GM23338 (cell line): ENCODE measurements at regions not wholly inside any gene's neighbourhood (a gene's known extent, or its start where the extent isn't known, plus 50 kb on each side); places are given as distances from the start of the nearest gene placed in this dataset.

Experiments
- ATAC-seq: fragments of 200-7000 bp; cut with Tn5 transposase; 3 replicates; pipeline ENCODE4 v1.9.1; 2020
- DNase-seq: peaks from one replicate; pipeline ENCODE4 v3.0.0-alpha.2; 2015; ENCODE audit warnings: low spot score
- H2AFZ ChIP-seq: fragments of 200-600 bp; sonication (generic); 2 replicates; pipeline ENCODE4 v1.8.0; 2016; ENCODE audit warnings: antibody characterized with exemption, mild to moderate bottlenecking, moderate library complexity
- H3F3A ChIP-seq: fragments of 200-600 bp; sonication (generic); replicated peaks from 2 replicates; pipeline ENCODE4 v1.8.0; 2017; ENCODE audit warnings: antibody characterized with exemption, mixed run types, low read depth
- H3K27ac ChIP-seq: fragments of 200-600 bp; sonication (generic); 2 replicates; pipeline ENCODE4 v1.6.1; 2016; ENCODE audit warnings: low read depth
- H3K27me3 ChIP-seq: fragments of 200-600 bp; sonication (generic); 2 replicates; pipeline ENCODE4 v1.8.0; 2016; ENCODE audit warnings: mild to moderate bottlenecking, mixed run types, moderate library complexity; ENCODE audit not compliant: insufficient read depth
- H3K36me3 ChIP-seq: fragments of 200-600 bp; sonication (generic); 2 replicates; pipeline ENCODE4 v1.8.0; 2016; ENCODE audit warnings: mild to moderate bottlenecking; ENCODE audit not compliant: insufficient read depth
- H3K4me1 ChIP-seq: fragments of 200-600 bp; sonication (generic); 2 replicates; pipeline ENCODE4 v1.8.0; 2016; ENCODE audit warnings: mild to moderate bottlenecking, moderate library complexity; ENCODE audit not compliant: insufficient read depth
- H3K4me2 ChIP-seq: fragments of 200-600 bp; sonication (generic); 2 replicates; pipeline ENCODE4 v1.7.1; 2017; ENCODE audit warnings: mixed run types
- H3K4me3 ChIP-seq: fragments of 200-600 bp; sonication (generic); 2 replicates; pipeline ENCODE4 v1.6.1; 2016; ENCODE audit warnings: mixed run types
- H3K79me2 ChIP-seq: fragments of 200-600 bp; sonication (generic); replicated peaks from 2 replicates; pipeline ENCODE4 v1.8.0; 2017; ENCODE audit warnings: mild to moderate bottlenecking; ENCODE audit not compliant: insufficient read depth
- H3K9me2 ChIP-seq: fragments of 200-600 bp; sonication (generic); 2 replicates; pipeline ENCODE4 v1.8.0; 2017; ENCODE audit not compliant: insufficient read depth
- H4K20me1 ChIP-seq: fragments of 200-600 bp; sonication (generic); replicated peaks from 2 replicates; pipeline ENCODE4 v1.8.0; 2017; ENCODE audit warnings: mild to moderate bottlenecking; ENCODE audit not compliant: insufficient read depth
- H3K27ac Mint-ChIP-seq: 2 replicates; pipeline ENCODE4 v1.8.0; 2020; ENCODE audit warnings: inconsistent platforms, mild to moderate bottlenecking, moderate library complexity, mixed read lengths
- H3K27me3 Mint-ChIP-seq: 3 replicates; pipeline ENCODE4 v1.8.0; 2022; ENCODE audit warnings: low read depth, mild to moderate bottlenecking, moderate library complexity, mixed read lengths, inconsistent platforms; ENCODE audit not compliant: insufficient read depth, poor library complexity
- H3K36me3 Mint-ChIP-seq: 3 replicates; pipeline ENCODE4 v1.8.0; 2021; ENCODE audit warnings: low read depth, mild to moderate bottlenecking, inconsistent platforms, moderate library complexity, mixed read lengths
- H3K4me1 Mint-ChIP-seq: 3 replicates; pipeline ENCODE4 v1.8.0; 2020; ENCODE audit warnings: mild to moderate bottlenecking, inconsistent platforms, mixed read lengths
- H3K4me3 Mint-ChIP-seq: 3 replicates; pipeline ENCODE4 v1.8.0; 2021; ENCODE audit warnings: moderate library complexity, mild to moderate bottlenecking, inconsistent platforms, mixed read lengths
- H3K9me3 Mint-ChIP-seq: 3 replicates; pipeline ENCODE4 v1.8.0; 2020; ENCODE audit warnings: moderate library complexity, mild to moderate bottlenecking, inconsistent platforms, mixed read lengths
- CREB1 ChIP-seq: fragments of 250-450 bp; sonication (Bioruptor Pico); IDR thresholded peaks from 2 replicates; pipeline ENCODE4 v1.5.0; 2020; ENCODE audit warnings: low read depth, mild to moderate bottlenecking, moderate library complexity
- ETS1 ChIP-seq: IDR thresholded peaks from 2 replicates; pipeline ENCODE4 v1.6.1; 2016; ENCODE audit warnings: antibody characterized with exemption
- EZH2 ChIP-seq: fragments of 200-600 bp; sonication (generic); IDR thresholded peaks from one replicate; pipeline ENCODE4 v1.8.0; 2017; ENCODE audit warnings: antibody characterized with exemption, mild to moderate bottlenecking, low read depth; ENCODE audit not compliant: unreplicated experiment
- EZH2phosphoT487 ChIP-seq: fragments of 200-600 bp; sonication (generic); IDR thresholded peaks from one replicate; pipeline ENCODE4 v1.8.1; 2018; ENCODE audit warnings: antibody characterized with exemption; ENCODE audit not compliant: unreplicated experiment
- JUNB ChIP-seq: IDR thresholded peaks from one replicate; pipeline ENCODE4 v1.6.1; 2016; ENCODE audit warnings: antibody characterized with exemption; ENCODE audit not compliant: unreplicated experiment
- NANOG ChIP-seq: IDR thresholded peaks from 2 replicates; pipeline ENCODE4 v1.6.1; 2016; ENCODE audit warnings: antibody characterized with exemption, borderline replicate concordance
- POLR2AphosphoS5 ChIP-seq: IDR thresholded peaks from 2 replicates; pipeline ENCODE4 v1.6.1; 2016; ENCODE audit warnings: antibody characterized with exemption, low read depth
- STAT1 ChIP-seq: IDR thresholded peaks from one replicate; pipeline ENCODE4 v1.6.1; 2016; ENCODE audit warnings: antibody characterized with exemption; ENCODE audit not compliant: unreplicated experiment
- ZNF114 ChIP-seq: fragments of 250-450 bp; sonication (Bioruptor Pico); IDR thresholded peaks from 2 replicates; pipeline ENCODE4 v1.5.0; 2020; ENCODE audit warnings: mild to moderate bottlenecking, moderate library complexity
- ZNF331 ChIP-seq: fragments of 250-450 bp; sonication (Bioruptor Pico); IDR thresholded peaks from 2 replicates; pipeline ENCODE4 v1.5.0; 2020; ENCODE audit warnings: low read depth, mild to moderate bottlenecking, moderate library complexity
- TF ChIP-seq, protein P1 (sequence below): IDR thresholded peaks from one replicate; pipeline ENCODE4 v1.6.1; 2018; ENCODE audit warnings: antibody characterized with exemption; ENCODE audit not compliant: unreplicated experiment
- TF ChIP-seq, protein P2 (sequence below): fragments of 250-450 bp; sonication (Bioruptor Pico); IDR thresholded peaks from 2 replicates; pipeline ENCODE4 v1.5.0; 2020; ENCODE audit warnings: mild to moderate bottlenecking, moderate library complexity

- TF ChIP-seq EZH2 (no peak), CREB1 (CRISPR knock-in tag) (no peak), POLR2AphosphoS5 (no peak), ZNF331 (no peak), NANOG (no peak), EZH2phosphoT487 (no peak)
- TF ChIP-seq, protein P1, sequence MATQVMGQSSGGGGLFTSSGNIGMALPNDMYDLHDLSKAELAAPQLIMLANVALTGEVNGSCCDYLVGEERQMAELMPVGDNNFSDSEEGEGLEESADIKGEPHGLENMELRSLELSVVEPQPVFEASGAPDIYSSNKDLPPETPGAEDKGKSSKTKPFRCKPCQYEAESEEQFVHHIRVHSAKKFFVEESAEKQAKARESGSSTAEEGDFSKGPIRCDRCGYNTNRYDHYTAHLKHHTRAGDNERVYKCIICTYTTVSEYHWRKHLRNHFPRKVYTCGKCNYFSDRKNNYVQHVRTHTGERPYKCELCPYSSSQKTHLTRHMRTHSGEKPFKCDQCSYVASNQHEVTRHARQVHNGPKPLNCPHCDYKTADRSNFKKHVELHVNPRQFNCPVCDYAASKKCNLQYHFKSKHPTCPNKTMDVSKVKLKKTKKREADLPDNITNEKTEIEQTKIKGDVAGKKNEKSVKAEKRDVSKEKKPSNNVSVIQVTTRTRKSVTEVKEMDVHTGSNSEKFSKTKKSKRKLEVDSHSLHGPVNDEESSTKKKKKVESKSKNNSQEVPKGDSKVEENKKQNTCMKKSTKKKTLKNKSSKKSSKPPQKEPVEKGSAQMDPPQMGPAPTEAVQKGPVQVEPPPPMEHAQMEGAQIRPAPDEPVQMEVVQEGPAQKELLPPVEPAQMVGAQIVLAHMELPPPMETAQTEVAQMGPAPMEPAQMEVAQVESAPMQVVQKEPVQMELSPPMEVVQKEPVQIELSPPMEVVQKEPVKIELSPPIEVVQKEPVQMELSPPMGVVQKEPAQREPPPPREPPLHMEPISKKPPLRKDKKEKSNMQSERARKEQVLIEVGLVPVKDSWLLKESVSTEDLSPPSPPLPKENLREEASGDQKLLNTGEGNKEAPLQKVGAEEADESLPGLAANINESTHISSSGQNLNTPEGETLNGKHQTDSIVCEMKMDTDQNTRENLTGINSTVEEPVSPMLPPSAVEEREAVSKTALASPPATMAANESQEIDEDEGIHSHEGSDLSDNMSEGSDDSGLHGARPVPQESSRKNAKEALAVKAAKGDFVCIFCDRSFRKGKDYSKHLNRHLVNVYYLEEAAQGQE: no peak
Observed at GRCh38 chr7:41886901-41887311, 184.0 kb upstream of the INHBA start (continued).

DNA sequence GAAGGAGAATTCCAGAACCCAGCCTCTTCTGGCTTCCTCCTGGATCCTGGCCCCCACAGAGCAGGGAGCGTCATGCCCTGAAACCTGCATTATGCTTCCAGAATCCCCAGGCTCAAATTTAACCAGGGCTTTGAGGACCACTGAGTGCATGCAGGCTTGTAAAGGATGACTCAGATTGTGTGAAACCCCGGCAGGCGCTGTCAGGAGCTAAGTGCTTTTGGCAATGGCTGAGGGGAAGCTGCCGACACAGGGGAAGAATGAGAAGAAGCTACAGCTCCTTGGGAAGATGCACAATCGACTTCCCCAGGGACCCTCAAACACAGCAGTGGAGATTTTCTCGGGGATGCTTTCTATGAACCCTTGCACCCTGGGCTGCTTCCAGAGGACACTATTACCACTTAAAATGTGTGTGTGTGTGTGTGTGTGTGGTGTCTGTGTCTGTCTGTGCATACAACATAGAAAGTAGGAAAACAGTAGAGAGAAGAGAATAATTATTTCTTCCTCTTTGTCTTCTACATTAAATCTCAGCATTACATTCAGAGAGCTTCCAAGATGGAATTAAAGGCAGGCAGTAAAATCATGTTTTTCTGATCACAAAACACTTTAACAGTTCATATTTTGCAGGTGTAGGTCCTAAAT lies 183.5 kb upstream of the INHBA start:
- no peaks in the 10 kb centered on the region for H3F3A ChIP-seq
- no peaks in the 10 kb centered on the region for H3K4me1 ChIP-seq
- Mint-ChIP-seq H3K9me3 (no peaks in the 10 kb centered on the region), H3K27me3 (peaks cover 2% of the 10 kb centered on the region), H3K36me3 (no peaks in the 10 kb centered on the region), H3K4me3 (no peak overlapping the region), H3K4me1 (peaks cover 9% of the 10 kb centered on the region), H3K27ac (no peak overlapping the region)
- H3K27me3 ChIP-seq: no peaks in the 10 kb centered on the region
- H3K4me3 ChIP-seq: no peak overlapping the region
- H3K4me2 ChIP-seq: no peak overlapping the region
- no peaks in the 10 kb centered on the region; the same call in 1 of the 2 replicates for H3K9me2 ChIP-seq
- ATAC-seq: no peak
- no peaks in the 10 kb centered on the region for H4K20me1 ChIP-seq
- H2AFZ ChIP-seq: no peak overlapping the region
- no peaks in the 10 kb centered on the region for H3K79me2 ChIP-seq
- H3K27ac ChIP-seq: no peak overlapping the region
- no peak for DNase-seq
- no peaks in the 10 kb centered on the region; the same call in 1 of the 2 replicates for H3K36me3 ChIP-seq
- no peak for TF ChIP-seq ZNF331
- TF ChIP-seq CREB1 (CRISPR knock-in tag): no peak
- TF ChIP-seq ETS1: no peak
- no peak for TF ChIP-seq POLR2AphosphoS5
- TF ChIP-seq EZH2: no peak
- no peak for TF ChIP-seq STAT1
- TF ChIP-seq JUNB: no peak
- TF ChIP-seq NANOG: no peak
- no peak for TF ChIP-seq ZNF114 (CRISPR knock-in tag)
- TF ChIP-seq, protein P2, sequence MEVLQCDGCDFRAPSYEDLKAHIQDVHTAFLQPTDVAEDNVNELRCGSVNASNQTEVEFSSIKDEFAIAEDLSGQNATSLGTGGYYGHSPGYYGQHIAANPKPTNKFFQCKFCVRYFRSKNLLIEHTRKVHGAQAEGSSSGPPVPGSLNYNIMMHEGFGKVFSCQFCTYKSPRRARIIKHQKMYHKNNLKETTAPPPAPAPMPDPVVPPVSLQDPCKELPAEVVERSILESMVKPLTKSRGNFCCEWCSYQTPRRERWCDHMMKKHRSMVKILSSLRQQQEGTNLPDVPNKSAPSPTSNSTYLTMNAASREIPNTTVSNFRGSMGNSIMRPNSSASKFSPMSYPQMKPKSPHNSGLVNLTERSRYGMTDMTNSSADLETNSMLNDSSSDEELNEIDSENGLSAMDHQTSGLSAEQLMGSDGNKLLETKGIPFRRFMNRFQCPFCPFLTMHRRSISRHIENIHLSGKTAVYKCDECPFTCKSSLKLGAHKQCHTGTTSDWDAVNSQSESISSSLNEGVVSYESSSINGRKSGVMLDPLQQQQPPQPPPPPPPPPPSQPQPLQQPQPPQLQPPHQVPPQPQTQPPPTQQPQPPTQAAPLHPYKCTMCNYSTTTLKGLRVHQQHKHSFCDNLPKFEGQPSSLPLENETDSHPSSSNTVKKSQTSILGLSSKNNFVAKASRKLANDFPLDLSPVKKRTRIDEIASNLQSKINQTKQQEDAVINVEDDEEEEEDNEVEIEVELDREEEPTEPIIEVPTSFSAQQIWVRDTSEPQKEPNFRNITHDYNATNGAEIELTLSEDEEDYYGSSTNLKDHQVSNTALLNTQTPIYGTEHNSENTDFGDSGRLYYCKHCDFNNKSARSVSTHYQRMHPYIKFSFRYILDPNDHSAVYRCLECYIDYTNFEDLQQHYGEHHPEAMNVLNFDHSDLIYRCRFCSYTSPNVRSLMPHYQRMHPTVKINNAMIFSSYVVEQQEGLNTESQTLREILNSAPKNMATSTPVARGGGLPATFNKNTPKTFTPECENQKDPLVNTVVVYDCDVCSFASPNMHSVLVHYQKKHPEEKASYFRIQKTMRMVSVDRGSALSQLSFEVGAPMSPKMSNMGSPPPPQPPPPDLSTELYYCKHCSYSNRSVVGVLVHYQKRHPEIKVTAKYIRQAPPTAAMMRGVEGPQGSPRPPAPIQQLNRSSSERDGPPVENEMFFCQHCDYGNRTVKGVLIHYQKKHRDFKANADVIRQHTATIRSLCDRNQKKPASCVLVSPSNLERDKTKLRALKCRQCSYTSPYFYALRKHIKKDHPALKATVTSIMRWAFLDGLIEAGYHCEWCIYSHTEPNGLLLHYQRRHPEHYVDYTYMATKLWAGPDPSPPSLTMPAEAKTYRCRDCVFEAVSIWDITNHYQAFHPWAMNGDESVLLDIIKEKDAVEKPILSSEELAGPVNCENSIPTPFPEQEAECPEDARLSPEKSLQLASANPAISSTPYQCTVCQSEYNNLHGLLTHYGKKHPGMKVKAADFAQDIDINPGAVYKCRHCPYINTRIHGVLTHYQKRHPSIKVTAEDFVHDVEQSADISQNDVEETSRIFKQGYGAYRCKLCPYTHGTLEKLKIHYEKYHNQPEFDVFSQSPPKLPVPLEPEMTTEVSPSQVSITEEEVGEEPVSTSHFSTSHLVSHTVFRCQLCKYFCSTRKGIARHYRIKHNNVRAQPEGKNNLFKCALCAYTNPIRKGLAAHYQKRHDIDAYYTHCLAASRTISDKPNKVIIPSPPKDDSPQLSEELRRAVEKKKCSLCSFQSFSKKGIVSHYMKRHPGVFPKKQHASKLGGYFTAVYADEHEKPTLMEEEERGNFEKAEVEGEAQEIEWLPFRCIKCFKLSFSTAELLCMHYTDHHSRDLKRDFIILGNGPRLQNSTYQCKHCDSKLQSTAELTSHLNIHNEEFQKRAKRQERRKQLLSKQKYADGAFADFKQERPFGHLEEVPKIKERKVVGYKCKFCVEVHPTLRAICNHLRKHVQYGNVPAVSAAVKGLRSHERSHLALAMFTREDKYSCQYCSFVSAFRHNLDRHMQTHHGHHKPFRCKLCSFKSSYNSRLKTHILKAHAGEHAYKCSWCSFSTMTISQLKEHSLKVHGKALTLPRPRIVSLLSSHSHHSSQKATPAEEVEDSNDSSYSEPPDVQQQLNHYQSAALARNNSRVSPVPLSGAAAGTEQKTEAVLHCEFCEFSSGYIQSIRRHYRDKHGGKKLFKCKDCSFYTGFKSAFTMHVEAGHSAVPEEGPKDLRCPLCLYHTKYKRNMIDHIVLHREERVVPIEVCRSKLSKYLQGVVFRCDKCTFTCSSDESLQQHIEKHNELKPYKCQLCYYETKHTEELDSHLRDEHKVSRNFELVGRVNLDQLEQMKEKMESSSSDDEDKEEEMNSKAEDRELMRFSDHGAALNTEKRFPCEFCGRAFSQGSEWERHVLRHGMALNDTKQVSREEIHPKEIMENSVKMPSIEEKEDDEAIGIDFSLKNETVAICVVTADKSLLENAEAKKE (CRISPR knock-in tag): no peak
- TF ChIP-seq EZH2phosphoT487: no peak
